OCI-LY3 (cell line): ENCODE measurements at regions not wholly inside any gene's neighbourhood (a gene's known extent, or its start where the extent isn't known, plus 50 kb on each side); places are given as distances from the start of the nearest gene placed in this dataset.

Source experiments
- CTCF ChIP-seq: fragments of 200-600, 300-600 bp; sonication (generic); IDR thresholded peaks from 2 replicates; pipeline ENCODE4 v1.5.1; 2014; ENCODE audit warnings: antibody characterized with exemption, low read length, low read depth
- EZH2phosphoT487 ChIP-seq: fragments of 200-600 bp; shearing (Covaris generic); IDR thresholded peaks from 2 replicates; pipeline ENCODE4 v1.6.1; 2018; ENCODE audit warnings: antibody characterized with exemption, mixed run types, low read depth

- TF ChIP-seq CTCF, result no peak
- TF ChIP-seq EZH2phosphoT487, result no peak
Observed at GRCh38 chr3:30512576-30512975, 93.8 kb upstream of the TGFBR2 start.
